HG02943 (cell line): ENCODE measurements at regions not wholly inside any gene's neighbourhood (a gene's known extent, or its start where the extent isn't known, plus 50 kb on each side); places are given as distances from the start of the nearest gene placed in this dataset.
"Not testable (repeated sequence)": the region's sequence is repeated elsewhere in the genome, so short reads cannot be mapped to it uniquely, and the experiment has no call there.

Experiments
- ATAC-seq: cut with Tn5 transposase; IDR thresholded peaks from one replicate; pipeline ENCODE4 v1.9.1; 2021; ENCODE audit warnings: mild to moderate bottlenecking, low read depth, moderate library complexity; ENCODE audit not compliant: unreplicated experiment

GRCh38 chr12:63415357-63415756, 252.9 kb downstream of the DPY19L2 start:
- ATAC-seq = no peak

DNA sequence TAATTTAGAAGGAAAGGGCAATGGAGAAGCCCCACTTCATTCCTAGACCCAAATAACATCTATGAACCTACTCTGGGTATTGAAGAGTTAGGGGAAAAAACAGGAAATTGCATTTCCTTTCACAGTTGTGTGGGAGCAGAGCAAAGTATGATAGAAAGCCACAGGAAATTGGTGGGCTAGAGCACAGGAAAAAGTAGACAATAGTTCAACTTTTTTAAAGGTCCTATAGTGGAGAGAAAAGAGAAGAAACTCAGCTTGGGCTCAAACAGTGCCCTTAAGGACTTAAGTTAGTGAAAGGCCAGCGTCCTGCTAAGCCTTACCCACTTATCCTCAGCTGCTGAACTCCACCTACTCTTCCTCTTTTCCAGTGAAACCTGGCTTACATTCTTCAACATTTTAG, 258.1 kb downstream of the DPY19L2 start:
- ATAC-seq = no peak

DNA sequence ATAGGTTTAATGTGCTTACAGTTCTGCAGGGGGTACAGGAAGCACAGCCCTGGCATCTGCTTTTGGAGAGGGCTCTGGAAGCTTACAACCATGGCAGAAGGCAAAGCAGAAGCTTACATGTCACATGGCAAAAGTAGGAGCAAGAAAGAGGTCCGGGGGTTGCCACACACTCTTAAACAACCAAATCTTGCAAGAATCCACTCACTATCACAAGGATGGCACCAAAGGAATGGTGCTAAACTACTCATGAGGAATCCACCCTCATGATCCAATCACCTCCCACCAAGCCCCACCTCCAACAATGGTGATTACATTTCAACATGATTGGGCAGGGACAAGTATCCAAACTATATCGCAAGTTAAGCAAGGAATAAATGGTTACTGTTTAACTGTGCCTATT, 255.8 kb upstream of the AVPR1A start:
- ATAC-seq = no peak

- no peak for ATAC-seq
Observed at GRCh38 chr12:63404611-63405010, 253.6 kb upstream of the AVPR1A start.

GRCh38 chr12:63403256-63403655, 252.3 kb upstream of the AVPR1A start:
- ATAC-seq = no peak

GRCh38 chr12:63400718-63401117, 249.7 kb upstream of the AVPR1A start:
- no peak for ATAC-seq

DNA sequence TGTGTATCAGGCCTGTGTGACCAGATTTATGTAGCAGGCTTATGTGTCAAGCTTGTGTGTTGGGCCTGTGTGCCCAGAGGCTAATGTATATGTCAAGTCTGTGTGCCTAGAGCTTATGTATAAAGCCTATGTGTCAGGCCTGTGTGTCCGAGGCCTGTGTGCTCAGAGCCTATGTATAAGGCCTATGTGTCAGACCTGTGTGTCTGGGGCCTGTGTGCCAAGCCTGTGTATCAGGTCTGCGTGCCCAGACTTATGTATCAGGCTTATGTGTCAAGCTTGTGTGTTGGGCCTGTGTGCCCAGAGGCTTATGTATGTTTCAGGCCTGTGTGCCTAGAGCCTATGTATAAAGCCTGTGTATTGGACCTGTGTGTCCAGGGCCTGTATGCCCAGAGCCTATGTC, 249.3 kb upstream of the AVPR1A start:
- ATAC-seq = no peak

GRCh38 chr12:63397807-63398206, 246.8 kb upstream of the AVPR1A start:
- no peak for ATAC-seq

GRCh38 chr12:63396135-63396534, 245.1 kb upstream of the AVPR1A start:
- no peak for ATAC-seq

DNA sequence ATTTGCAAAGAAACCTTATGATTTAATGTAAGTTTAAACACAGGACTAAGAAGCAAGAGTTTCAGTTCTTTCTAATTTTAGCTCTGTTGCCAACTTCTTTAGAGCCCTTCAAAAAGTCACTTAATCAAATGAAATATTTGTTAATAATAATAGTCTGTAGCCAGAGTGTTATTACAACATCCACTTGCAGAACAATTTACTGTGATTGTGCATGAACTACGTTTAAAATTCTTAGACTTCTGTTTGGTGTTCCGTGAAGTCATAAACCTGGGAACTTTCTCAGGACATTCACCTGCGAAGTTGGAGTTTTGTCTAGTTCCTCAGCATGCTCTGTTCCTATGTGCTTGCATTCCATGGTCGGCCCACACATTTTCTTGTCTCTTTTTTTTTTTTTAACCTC, 244.0 kb upstream of the AVPR1A start:
- ATAC-seq = no peak

DNA sequence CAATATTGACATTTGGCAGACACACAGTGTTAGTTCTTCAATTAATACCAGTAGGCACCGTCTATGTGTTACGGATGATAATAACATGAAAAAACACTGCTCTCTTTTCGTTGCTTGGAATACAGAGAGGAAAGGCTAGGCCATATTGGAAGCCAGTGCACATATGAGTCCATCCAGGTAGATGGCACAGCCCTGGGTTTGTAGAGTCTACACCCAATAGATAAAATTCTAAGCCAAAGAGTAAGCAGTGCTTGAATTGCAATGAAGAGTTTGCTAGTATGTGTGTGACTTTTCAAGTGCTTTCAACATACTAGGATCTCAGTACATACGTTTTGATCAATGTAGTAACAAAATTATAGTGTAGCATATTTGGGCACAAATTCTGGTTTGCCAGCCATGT, 243.3 kb upstream of the AVPR1A start:
- ATAC-seq = no peak

GRCh38 chr12:63389211-63389610, 238.2 kb upstream of the AVPR1A start:
- no peak for ATAC-seq

DNA sequence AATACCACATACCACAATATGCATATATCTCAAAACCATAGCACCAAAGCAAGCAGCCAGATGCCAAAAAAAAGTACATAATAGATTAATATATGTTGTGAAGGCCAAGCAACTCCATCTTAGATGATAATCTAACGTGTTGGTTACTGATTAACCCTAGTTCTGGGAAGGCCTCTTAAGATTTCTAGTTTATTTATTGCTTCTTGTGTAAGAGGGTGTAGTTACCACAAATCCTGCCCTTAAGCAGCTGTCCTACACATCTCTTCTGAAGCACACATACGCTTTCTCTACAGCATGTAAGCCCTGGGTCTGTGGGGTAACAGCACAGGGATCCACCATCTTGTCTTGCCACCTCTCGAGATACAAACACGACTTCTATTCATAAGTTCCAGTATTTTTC, 236.8 kb upstream of the AVPR1A start:
- ATAC-seq = no peak

DNA sequence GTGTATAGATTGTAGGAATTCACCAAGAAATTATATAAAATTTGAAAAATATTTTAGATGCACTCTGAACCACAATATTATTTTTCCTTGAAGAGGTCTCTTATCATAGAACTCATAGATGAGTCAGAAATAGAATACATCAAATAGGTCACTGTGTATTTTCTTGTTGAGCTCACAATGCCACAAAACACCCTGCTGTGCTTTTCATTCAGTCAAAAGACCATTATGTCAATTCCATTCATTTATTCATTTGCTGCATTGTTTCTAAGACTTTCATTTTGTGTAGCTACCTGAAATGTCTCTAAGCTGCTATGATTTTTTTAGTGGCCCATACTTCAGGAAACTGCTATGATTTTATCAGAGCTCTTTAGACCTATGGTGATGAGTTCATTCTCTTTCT, 231.9 kb upstream of the AVPR1A start:
- no peak for ATAC-seq

GRCh38 chr12:63362791-63363190, 211.8 kb upstream of the AVPR1A start:
- ATAC-seq = no peak

GRCh38 chr12:63362166-63362565, 211.2 kb upstream of the AVPR1A start:
- no peak for ATAC-seq

DNA sequence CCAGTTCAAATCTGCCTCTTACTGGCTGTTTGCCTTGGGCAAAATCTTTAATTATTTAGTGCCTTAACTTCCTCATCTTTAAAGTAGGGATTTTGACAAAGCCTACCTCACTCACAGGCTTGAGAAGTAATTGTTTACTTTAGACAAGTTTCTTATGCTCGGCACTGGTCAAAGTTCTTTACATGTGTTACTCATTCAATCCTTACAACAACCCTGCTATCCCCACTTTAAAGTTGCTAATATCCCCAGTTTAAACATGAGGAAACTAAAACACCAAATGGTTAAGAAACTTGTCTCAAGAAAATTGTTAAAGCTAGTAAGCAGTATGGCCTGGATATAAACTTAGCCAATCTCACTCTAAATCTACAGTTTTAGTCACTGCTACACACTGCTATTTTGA, 204.0 kb upstream of the AVPR1A start:
- no peak for ATAC-seq

- no peak for ATAC-seq
Observed at GRCh38 chr12:63353559-63353958, 202.6 kb upstream of the AVPR1A start.

DNA sequence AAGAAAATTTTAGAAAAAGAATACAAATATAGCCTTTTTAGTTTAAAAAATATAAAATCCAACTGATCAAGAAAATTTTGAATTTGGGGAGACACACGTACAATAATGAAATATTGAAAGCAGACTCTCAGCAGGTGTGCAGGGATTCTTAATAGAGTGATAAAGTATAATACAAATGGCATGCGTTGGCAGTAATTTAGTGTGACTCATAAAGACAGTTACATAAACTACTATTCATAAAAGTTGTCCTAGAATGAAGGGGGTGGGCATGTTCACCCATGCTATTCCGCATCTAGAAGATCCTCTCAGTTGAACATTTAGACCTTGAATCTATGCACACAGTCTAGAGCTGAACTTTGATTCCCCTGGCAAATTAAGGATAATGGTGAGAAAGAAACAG, 200.4 kb upstream of the AVPR1A start:
- ATAC-seq = no peak

DNA sequence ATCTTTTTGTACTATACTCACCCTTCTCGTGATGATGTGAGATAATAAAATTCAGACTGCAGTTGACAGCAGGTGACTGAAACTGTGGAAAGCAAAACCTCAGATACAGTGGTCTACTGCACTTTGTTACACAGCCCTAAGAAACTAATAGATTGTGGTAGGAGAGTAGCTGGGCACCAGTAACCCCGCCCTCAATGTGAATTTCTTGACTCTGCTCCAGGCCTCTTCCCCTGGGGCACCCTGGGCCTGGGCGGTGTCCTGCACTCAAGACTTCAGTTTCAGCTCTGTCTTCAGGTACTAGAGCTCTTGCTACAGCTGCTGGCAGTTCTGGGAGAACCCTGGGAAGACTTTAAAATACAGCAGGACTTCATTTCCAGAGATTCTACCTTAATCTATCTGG, 197.6 kb upstream of the AVPR1A start:
- ATAC-seq = no peak

- not testable (repeated sequence) for ATAC-seq
Observed at GRCh38 chr12:63337158-63337557, 186.2 kb upstream of the AVPR1A start.

DNA sequence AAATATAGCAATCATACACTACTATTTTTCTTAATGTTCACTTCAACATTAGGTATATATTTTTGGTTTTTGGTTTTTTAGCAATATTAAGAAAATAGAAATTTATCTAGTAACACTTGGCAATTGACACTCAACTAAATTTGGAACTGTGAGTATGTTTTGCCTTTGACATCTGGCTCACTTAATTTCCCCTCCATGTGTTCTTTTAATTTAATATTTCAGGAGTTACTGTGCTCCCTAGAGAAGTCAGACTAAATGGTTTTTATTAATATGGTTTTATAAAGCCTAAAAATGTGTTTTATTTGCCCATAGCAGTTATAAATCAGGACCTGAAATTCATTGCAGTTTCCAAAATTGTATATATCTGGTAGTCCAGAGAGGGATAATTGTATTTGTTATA, 175.3 kb upstream of the AVPR1A start:
- no peak for ATAC-seq

GRCh38 chr12:63325757-63326156, 174.8 kb upstream of the AVPR1A start:
- ATAC-seq = no peak

DNA sequence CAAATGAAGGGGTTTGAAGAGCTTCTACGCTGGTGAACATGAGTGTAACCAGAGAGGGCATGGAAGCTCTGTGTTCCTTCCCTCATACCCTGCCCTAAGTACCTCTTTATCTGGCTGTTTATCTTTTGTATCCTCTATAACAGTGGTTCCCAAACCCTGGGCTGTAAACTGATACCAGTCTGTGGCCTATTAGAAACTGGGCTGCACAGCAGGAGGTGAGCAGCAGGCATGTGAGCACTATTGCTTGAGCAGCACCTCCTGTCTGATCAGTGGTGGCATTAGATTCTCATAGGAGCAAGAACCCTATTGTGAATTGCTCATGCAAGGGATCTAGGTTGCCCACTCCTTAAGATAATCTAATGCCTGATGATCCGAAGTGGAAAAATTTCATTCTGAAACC, 172.9 kb upstream of the AVPR1A start:
- ATAC-seq = no peak
